ENCODE measurements at regions not wholly inside any gene's neighbourhood (a gene's known extent, or its start where the extent isn't known, plus 50 kb on each side); places are given as distances from the start of the nearest gene placed in this dataset.

DNA sequence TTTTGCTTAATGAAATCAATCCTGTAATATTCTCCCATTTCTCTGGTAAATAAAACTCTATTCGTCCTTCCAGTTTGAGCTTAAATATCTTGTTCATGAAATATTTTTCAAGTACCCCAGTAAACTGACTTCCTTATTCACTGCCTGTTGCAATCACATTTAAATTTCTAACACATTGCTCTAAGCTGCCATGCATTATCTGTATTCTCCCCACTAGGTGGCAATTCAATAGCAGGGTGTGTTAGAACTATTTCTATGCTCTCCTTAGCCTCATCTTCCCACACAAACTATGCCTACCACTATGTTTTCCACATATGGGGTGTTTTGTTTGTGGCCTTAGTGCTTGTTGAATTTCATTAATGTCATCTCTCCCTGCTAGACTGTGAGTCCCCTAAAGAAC is 377.1 kb upstream of the HS3ST1 start:
- Histone ChIP-seq H3K4me1 (peaks cover 0 to 13% (median 1%) of the 10 kb centered on the region in 4 donors), H3K36me3 (no peaks in the 10 kb centered on the region), H3K9me3 (no peaks in the 10 kb centered on the region), H3K4me3 (no peak overlapping the region), H3K27me3 (no peaks in the 10 kb centered on the region), H3K27ac (no peak overlapping the region)
- in situ Hi-C loops (cut with MboI; ENCODE audit: low pct_ligation_motif_present in 1 of 4, low pct_unique_long_range_greater_than_20kb in 1 of 4, low sequenced_read_pairs in 3 of 4) = no loop called here
- TF ChIP-seq POLR2AphosphoS5 (IDR thresholded peaks at IDR 0.05) = no peak
- TF ChIP-seq POLR2A (IDR thresholded peaks at IDR 0.05) = no peak
- TF ChIP-seq EP300 (IDR thresholded peaks at IDR 0.05; ENCODE audit: low read depth) = no peak
- TF ChIP-seq, protein P1, sequence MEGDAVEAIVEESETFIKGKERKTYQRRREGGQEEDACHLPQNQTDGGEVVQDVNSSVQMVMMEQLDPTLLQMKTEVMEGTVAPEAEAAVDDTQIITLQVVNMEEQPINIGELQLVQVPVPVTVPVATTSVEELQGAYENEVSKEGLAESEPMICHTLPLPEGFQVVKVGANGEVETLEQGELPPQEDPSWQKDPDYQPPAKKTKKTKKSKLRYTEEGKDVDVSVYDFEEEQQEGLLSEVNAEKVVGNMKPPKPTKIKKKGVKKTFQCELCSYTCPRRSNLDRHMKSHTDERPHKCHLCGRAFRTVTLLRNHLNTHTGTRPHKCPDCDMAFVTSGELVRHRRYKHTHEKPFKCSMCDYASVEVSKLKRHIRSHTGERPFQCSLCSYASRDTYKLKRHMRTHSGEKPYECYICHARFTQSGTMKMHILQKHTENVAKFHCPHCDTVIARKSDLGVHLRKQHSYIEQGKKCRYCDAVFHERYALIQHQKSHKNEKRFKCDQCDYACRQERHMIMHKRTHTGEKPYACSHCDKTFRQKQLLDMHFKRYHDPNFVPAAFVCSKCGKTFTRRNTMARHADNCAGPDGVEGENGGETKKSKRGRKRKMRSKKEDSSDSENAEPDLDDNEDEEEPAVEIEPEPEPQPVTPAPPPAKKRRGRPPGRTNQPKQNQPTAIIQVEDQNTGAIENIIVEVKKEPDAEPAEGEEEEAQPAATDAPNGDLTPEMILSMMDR (IDR thresholded peaks at IDR 0.05) = peak; percentile 41 to 70 (median 57)
- 17 to 32% methylated on average over 1 of the region's 1 CpG for WGBS, 2 donors (ENCODE audit: low coverage in 1 of 2)
- no peak for DNase-seq
- intact Hi-C loops (cut with DNase I; ENCODE audit: low total_unique reads) = no loop called here

DNA sequence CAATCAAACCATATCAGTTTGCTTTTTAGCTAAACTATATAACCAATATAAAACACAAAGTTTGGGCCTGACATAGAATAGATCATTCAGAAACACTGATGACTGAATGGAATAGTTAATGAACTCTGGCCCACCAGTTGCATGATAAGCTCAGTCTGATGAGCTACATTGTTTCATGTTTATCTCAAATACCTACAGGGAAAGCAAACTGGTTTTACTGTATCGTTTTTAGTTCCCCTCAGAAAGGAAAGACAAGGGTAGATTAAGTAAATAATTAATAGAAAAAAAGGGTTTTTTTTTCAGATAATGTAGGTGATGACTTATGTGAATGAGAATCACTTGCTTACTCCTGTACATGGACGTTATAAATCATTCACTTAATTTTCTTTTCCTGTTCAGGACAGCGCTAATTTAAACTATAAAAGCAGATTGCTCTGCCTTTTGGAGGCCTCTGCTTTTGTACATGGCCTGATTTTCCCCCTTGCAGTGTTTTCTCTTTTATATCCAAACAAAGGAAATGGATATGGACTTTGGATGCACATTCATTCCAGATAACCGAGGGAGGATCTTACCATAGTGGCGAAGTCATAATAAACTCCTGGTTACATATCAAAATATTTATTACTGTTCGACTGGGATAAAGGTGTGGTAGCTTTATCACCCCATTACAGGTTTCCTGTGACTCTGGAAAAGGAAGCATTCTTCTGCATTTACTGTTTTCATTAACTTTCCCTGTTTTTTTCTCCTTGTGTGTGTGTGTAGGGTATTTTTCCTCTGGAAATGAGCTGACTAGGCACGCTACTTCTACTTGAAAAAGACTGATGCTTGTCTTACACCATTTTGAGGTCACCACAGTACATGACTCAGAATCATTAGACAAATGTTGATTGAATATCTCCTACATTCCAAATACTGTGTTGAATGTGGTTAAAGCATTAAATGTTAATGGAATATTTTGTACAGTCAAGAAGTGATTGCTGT is 373.1 kb upstream of the HS3ST1 start:
- intact Hi-C loops (cut with DNase I; ENCODE audit: low total_unique reads) = no loop called here
- Histone ChIP-seq H3K4me1 (peaks cover 0 to 31% (median 7%) of the 10 kb centered on the region in 4 donors), H3K36me3 (no peaks in the 10 kb centered on the region), H3K4me3 (no peak overlapping the region), H3K27me3 (no peaks in the 10 kb centered on the region), H3K27ac (peak overlapping the region; percentile 20 to 59 (median 50)), H3K9me3 (no peaks in the 10 kb centered on the region)
- 22 to 25% methylated on average over 6 to 7 of the region's 7 CpGs for WGBS, 2 donors (ENCODE audit: low coverage in 1 of 2)
- in situ Hi-C loops (cut with MboI; ENCODE audit: low pct_ligation_motif_present in 1 of 4, low pct_unique_long_range_greater_than_20kb in 1 of 4, low sequenced_read_pairs in 3 of 4) = no loop called here
- no peak for TF ChIP-seq EP300 (IDR thresholded peaks at IDR 0.05; ENCODE audit: low read depth)
- peak in 1 of 3 donors; percentile 16 for TF ChIP-seq POLR2AphosphoS5 (IDR thresholded peaks at IDR 0.05)
- no peak for DNase-seq

DNA sequence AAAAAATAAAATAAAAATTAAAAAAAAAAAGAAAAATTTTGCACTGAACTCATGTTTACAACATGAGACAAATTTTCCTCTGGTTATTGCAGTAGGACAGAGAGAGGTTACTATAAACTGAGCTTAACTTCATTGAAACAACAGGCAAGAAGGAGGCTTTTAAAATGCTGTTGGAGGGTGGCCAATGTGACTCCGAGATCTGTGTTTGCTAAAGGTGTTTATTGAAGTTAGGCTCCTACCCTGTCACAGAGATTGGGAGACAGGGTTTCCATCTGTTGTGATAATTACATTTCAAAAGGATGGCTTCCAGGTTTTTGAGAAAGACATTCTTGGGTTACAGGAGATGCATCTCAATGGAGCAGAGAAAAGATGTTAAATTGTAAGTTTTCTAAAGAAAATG is 370.5 kb upstream of the HS3ST1 start:
- Histone ChIP-seq H3K27me3 (no peaks in the 10 kb centered on the region), H3K4me1 (peaks cover 0 to 31% (median 7%) of the 10 kb centered on the region in 4 donors), H3K27ac (peak overlapping the region in 1 of 4 donors; percentile 21), H3K9me3 (no peaks in the 10 kb centered on the region), H3K36me3 (no peaks in the 10 kb centered on the region), H3K4me3 (no peak overlapping the region)
- in situ Hi-C loops (cut with MboI; ENCODE audit: low pct_ligation_motif_present in 1 of 4, low pct_unique_long_range_greater_than_20kb in 1 of 4, low sequenced_read_pairs in 3 of 4) (no loop called here), intact Hi-C loops (cut with DNase I; ENCODE audit: low total_unique reads) (no loop called here)
- 0 to 19% methylated on average over 1 of the region's 1 CpG for WGBS, 2 donors (ENCODE audit: low coverage in 1 of 2)
- DNase-seq = peak; percentile 35
- TF ChIP-seq POLR2AphosphoS5 (IDR thresholded peaks at IDR 0.05) (no peak), POLR2A (IDR thresholded peaks at IDR 0.05) (no peak), EP300 (IDR thresholded peaks at IDR 0.05; ENCODE audit: low read depth) (no peak)
- TF ChIP-seq, protein P1 (IDR thresholded peaks at IDR 0.05) = no peak

DNA sequence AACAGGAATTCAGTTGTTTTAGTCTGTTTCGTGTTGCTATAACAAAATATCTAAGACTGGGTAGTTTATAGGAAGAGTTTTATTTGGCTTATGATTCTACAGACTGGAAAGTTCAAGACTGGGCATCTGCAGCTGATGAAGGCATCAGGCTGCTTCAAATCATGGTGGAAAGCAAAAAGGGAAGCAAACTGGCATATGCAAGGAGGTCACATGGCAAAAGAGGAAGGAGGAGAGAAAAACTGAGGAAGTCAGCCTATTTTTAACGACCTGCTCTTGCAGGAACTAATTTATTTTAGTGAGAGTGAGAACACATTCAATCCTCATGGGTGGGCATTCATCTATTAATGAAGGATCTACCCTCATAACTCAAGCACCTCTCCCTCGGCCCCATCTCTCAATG is 363.1 kb upstream of the HS3ST1 start:
- Histone ChIP-seq H3K4me3 (no peak overlapping the region), H3K4me1 (no peaks in the 10 kb centered on the region), H3K9me3 (no peaks in the 10 kb centered on the region), H3K27ac (no peak overlapping the region), H3K27me3 (no peaks in the 10 kb centered on the region), H3K36me3 (no peaks in the 10 kb centered on the region)
- in situ Hi-C loops (cut with MboI; ENCODE audit: low pct_ligation_motif_present in 1 of 4, low pct_unique_long_range_greater_than_20kb in 1 of 4, low sequenced_read_pairs in 3 of 4) = no loop called here
- TF ChIP-seq POLR2A (IDR thresholded peaks at IDR 0.05) = no peak
- TF ChIP-seq, protein P1 (IDR thresholded peaks at IDR 0.05) = no peak
- TF ChIP-seq POLR2AphosphoS5 (IDR thresholded peaks at IDR 0.05) = no peak
- TF ChIP-seq EP300 (IDR thresholded peaks at IDR 0.05; ENCODE audit: low read depth) = no peak
- no peak for DNase-seq
- 25 to 69% methylated on average over 2 to 3 of the region's 3 CpGs for WGBS, 2 donors (ENCODE audit: low coverage in 1 of 2)
- intact Hi-C loops (cut with DNase I; ENCODE audit: low total_unique reads) = no loop called here

Measured in transverse colon (tissue), 4 donors.